Stimulated activated CD8-positive, alpha-beta memory T cell treated with anti-CD3 and anti-CD28 coated beads, Interleukin-7, amount 100 ng/mL, for 48 hours (primary cell): ENCODE measurements at regions not wholly inside any gene's neighbourhood (a gene's known extent, or its start where the extent isn't known, plus 50 kb on each side); places are given as distances from the start of the nearest gene placed in this dataset.

Source experiments
- DNase-seq, 2 donors: peaks; one replicate each; pipeline ENCODE4 v3.0.0-alpha.2; 2020; ENCODE audit warnings: low read depth in 1 of 2; ENCODE audit errors: extremely low read depth in 1 of 2

DNA sequence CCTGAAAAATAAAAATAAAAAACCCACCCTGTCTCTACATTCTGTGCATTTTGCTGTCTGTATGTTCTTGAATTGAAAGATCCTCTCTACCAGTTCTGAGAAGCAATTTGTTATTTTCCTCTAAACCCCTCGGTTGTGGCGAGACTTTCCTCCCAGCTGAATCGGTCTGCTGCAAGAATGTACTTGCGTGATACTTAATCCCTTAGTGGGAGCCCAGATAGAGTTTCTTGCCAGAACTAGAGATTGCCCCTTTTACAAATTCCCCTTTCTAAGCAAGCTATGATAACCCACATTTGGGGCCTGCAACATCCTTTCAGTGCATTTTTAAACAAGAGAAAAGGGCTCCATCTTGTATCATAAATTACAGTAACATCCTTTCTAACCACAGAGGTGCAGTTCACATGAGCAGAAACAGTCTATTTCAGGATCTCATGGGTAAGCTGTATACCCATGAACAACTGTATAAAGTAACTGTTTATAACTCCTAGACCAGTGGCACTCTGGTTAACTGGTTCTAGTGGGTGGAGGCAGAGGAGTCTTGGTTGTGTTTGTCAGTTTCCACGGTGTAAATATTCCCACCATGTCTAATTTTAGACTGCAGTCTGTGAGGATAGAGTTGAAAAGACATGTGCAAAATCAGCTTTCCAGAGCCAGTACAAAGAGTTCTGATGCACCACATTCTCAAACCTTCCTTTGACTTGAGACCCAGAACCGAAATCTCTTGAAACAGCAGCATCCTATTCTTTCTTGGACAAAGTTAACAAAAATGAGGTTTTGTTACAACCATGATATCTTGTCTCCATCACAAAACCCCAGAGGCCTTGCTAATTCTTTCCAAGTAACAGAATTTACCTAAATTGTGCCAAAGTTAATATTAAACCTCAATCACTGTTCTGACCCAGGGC lies 113.1 kb upstream of the ZNF217 start:
- no peak for DNase-seq

DNA sequence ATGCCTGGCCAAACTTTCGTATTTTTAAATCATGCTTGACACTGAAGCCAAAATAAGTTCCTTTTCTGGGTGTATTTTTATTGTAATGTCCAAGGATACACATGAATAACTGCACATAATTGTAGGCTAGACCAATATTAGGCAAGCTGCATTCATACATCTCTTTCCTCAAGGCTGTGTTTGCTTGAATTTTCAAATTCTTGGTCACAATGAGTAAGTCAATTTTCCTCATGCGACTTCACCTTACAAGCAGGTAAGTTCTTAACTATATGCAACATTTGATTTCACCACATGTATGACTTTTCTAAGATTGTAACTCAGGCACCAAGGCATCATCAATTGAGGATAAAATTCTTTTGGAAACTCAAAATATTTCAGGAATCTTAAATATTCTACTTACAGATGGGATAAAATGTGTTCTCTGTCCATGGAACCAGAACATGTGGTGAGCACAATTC lies 112.4 kb upstream of the ZNF217 start:
- DNase-seq: no peak

DNA sequence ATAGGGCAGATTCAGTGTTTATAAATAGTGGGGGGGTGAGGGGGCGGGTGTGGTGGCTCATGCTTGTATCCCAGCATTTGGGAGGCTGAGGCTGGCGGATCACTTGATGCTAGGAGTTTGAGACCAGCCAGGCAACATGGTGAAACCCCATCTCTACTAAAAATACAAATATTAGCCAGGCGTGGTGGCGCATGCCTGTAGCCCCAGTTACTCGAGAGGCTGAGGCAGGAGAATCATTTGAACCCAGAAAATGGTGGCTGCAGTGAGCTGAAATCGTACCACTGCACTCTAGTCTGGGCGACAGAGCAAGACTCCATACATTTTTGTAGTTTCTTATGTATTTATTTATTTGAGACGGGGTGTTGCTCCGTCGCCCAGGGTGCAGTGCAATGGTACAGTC lies 109.0 kb upstream of the ZNF217 start:
- no peak for DNase-seq

DNA sequence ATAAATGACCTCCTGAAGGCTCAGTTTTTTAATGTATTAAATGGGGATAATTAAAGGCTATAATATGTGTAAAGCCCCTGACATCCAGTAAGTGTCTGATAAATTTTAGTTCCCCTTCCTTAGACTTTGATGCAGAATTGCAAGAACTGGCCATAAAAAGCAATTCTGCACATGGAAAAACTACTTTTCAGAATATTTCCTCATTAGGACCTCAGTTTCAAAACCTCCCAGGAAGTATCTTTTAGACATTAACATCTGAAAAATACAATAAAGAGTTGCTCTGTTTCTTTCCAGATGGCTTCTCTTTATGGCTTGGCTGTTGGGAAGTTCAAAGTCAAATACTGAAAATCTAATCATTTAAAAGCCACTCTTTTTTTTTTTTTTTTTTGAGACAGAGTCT lies 106.3 kb upstream of the ZNF217 start:
- no peak for DNase-seq

DNA sequence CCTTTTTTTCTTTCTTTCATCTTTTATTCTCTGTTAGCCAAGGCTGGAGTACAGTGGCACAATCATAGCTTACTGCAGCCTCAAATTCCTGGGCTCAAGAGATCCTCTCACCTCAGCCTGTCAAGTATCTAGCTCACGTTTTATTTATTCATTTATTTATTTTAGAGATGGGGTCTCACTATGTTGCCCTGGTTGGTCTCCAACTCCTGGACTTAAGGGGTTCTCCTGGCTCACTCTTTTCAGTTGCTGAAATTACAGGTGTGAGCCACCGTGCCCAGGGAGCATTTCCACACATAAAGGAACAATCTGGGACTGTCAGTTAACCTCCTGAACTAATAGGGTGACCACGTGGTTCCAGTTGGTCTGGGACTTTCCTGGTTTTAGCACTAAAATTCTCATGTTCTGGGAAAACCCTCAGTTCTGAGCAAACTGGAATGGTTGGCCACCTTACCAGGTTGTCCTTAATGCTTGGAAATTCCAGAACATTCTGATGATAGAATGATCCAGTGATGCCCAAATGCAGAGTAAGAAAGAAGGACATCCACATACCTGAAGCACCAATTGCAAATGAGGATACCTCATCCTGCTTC lies 105.5 kb upstream of the ZNF217 start:
- DNase-seq: no peak

DNA sequence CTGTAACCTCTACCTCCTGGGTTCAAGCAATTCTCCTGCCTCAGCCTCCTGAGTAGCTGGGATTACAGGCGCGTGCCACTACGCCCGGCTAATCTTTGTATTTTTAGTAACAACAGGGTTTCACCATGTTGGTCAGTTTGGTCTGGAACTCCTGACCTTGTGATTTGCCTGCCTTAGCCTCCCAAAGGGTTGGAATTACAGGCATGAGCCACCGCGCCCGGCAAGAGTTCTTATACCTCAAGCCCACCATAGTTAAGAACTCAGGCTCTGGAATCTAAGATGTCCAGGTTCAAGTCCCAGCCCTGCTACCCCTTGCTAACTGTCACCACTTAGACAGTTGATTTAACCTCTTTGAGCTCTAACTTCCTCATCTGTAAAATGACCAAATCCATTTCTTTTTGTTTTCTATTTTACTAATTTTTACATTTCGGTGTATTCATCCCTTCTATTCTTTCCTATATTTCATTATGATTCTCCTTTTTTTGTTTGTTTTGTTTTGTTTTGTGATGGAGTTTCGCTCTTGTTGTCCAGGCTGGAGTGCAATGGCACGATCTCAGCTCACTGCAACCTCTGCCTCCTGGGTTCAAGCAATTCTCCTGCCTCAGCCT lies 104.8 kb upstream of the ZNF217 start:
- DNase-seq: no peak

DNA sequence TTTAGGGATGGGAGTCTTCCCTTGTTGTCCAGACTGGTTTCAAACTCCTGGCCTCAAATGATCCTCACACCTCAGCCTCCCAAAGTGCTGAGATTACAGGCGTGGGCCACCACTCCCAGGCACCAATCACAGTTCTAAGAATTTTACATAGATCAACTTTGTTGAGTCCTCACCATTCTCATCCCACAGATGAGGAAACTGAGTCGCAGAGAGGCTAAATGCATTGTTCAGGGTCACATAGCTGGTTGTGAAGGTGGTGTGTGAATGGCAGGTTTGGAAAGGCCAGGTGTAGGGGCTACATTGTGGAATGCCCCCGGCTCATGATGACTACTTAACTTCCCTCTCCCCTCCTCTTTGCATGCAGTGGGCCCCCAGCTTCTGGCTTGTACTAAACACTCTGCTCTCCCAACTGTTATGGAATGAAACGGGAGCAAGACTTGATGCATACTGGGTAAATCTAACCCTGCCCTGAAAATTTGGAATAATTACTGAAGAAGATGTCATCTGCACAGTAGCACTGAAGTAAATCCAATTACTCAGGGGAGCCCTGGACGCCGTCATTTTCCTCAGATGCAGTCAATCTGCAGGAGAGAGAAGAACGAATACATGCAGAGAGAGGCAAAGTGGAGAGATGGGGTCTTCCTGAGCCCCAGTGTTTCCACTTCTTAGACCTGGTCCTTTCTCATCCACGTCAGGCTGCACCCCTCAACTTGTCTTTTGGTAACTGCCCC lies 102.3 kb upstream of the ZNF217 start:
- no peak for DNase-seq

DNA sequence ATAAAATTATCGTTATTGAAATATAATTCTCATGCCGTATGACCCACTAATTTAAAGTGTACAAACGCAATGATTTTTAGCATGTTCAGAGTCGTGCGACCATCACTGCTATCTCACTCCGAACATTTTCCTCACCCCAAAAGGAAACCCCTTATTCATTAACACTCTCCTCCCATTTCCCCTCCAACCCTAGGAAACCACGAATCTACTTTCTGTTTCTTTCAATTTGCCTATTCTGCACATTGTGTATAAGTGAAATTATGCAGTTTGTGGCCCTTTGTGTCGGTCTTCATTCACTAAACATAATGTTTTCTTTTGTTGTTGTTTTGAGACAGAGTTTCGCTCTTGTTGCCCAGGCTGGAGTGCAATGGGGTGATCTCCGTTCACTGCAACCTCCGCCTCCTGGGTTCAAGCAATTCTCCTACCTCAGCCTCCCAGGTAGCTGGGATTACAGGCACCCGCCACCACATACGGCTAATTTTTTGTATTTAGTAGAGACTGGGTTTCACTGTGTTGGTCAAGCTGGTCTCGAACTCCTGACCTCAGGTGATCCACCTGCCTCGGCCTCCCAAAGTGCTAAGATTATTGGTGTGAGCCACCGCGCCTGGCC lies 99.7 kb upstream of the ZNF217 start:
- DNase-seq: no peak

DNA sequence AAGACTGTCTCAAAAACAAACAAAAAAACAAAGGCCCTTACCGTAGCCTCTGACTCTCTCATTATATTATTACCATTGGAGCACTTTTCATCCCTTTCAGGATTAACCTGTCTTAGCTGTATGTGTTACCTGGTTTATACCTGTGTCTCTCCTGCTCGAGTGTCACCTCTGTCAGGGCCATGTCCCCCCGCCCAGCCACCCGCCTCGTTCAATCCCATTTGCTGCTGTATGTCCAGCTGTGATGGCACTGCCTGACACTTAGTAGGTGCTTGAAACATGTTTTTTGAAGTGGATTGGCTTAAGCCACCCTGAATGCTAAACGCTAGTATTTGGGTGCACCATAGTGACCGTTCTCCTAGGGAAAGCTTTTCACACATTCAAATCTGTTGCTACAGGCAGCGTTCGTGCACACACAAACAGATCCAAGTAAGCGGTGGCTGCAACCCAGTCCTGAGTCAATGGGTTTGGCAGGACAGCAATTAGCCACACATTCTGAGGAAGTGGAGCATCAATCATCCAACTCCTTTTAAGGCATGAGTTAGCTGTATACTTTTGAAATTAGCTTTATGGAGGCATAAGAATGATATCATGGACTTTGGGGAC lies 98.9 kb upstream of the ZNF217 start:
- DNase-seq: no peak

DNA sequence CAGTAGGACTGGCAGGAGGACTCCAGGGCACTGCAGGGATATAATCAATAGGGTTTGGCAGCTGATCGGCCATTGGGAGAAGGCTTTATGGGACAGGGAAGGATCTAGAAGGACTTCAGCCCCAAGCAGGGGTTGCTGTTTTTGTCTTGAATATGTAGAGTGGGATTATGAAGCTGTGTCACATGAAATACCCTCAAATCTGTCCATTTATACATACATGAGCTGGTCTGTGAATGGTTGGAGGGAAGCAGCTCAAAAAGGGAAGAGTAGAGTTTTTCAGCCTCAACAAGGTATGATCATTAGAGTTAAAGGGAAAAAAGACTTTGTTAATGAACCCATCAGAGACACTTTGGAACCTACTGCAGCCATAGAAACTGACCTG lies 98.2 kb upstream of the ZNF217 start:
- DNase-seq: no peak

DNA sequence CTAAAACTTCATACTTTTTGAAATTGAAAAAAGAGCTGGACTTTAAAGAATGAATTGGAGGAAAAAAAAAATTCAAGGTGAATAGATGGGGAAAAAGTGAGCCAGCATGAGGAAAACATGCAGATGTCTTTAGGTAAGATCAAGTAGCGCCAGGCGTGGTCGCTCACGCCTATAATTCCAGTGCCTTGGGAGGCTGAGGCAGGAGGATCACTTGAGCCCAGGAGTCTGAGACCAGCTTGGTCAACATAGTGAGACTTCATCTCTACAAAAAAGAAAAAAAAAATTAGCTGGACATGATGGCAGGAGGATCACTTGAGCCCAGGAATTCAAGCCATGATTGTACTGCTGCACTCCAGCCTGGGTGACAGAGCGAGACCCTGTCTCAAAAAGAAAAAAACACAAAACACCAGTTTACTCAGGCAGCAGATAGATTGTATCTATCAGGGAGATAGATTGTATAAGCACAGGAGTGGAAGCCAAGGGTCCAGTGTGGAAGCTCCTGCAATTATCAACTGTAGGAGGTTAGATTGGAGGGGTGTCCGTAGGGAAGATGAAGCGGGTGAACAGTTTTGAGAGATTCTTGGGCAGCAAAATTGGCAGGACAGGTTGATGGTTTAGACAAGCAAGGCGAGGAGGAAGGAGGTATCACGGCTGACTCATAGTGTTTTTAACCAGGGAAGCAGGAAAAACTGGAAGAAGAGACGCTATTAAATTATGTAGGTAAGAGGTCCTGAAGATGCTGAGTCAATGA lies 97.6 kb upstream of the ZNF217 start:
- no peak for DNase-seq

DNA sequence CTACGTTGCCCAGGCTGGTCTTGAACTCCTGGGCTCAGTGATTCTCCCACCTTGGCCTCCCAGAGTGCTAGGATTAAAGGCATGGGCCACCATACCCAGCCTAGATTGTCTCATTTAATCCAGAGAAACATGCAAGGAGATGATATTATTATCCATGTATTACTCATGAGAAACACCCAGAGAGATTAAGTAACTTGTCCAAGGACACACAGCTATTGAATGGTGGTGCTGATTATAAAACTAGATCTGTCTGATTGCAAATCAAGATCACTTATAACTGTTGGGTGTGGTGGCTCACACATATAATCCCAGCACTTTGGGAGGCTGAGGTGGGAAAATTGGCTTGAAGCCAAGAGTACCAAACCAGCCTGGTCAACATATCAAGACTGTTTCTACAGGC lies 94.4 kb upstream of the ZNF217 start:
- no peak for DNase-seq

DNA sequence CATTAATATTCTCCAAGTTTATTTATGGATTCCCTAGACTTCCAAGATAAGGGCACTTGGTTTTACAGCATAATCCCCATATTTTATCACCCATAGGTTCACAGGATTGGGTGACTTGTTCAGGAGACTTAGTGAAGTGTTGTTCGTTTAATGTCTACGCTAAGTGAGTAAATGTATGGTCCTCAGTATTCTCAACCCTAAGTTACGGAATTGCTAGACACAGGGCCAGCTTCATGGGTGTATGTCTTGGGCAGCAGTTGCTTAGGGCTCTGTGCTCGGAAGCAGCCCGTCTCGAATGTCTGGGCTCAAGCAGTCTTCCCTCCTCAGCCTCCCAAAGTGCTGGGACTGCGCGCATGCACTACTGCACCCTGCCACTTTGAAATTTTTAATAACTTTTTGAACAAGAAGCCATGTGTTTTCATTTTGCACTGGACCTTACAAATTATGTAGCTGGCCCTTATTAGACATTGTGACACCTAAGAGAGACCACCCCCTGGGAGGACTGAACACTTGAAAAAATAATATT lies 91.5 kb upstream of the ZNF217 start:
- no peak for DNase-seq

DNA sequence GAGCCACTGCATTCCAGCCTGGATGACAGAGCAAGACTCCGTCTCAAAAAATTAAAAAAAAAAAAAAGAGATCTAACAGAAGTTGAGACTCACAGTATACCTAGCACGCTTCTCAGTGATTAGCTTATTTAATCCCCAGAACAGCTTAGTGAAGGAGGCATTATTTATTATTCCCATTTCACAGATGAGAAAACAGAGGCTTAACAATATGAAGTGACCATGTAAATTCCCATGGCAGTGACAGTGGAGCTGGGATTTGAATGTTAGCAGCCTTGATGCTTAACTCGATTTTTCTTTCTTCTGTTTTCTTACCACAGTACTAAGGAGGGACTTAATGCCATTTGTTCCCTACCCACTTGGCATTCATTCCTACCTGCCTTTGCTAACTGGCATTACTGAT lies 89.9 kb upstream of the ZNF217 start:
- DNase-seq: no peak

DNA sequence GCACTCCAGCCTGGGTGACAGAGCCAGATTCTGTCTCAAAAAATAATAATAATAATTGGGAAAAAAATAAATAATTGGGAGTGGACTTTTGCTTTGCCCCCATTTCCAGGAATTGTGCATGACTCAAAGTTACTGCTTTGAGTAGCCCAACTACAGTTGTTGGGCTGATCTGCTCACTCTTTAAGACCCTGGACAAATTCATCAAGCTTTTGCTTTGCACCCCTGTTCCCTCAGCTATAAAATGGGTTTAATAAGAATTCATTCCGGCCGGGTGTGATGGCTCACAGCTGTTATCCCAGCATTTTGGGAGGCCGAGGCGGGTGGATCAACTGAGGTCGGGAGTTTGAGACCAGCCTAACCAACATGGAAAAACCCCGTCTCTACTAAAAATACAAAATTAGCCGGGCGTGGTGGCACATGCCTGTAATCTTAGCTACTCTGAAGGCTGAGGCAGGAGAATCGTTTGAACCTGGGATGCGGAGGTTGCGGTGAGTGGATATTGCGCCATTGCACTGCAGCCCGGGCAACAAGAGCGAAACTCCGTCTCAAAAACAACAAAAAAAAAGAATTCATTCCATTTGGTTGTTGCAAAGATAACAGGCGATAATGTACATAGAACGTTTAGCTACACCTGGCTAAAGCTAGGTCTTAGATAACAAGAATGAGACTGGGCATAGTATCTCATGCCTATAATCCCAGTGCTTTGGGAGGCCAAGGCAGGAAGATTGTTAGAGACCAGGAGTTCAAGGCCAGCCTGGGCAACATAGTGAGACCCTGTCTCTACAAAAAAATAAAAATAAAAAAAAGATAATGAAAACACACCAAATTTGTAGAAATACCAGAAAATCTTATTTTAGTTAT lies 87.9 kb upstream of the ZNF217 start:
- no peak for DNase-seq

DNA sequence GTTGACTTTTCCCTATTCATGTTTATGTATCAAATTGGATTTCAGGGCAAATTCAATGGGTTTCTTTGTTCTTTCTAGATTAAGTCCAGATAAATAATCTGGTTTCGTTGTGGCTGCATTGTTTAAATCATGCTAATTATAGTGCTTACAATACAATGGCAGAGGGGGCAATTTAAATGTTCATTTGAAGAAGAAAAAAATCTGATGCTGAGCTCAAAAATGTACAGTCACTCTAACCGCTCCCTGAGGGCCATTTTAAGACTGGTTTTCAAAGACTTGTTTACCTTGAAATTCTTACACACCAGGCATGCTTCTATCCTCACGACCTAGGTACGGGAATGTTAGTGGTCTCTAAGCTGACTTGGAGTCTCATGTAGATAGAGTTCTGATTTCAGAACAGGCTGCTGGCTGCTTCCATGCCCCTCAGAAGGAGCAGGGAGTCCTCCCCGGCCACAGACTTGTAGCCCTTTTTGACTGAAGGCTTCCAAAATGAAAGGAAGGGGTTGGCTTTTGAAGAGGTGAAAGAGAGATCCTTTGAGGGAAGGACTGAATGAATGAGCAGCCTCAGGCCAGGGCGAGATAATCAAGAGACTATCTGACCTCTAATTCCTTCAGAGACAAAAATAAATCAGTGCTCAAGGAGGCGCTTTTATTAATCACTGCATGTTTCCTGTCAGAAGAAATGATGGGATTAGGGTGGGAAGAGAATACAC lies 86.1 kb upstream of the ZNF217 start:
- no peak for DNase-seq

DNA sequence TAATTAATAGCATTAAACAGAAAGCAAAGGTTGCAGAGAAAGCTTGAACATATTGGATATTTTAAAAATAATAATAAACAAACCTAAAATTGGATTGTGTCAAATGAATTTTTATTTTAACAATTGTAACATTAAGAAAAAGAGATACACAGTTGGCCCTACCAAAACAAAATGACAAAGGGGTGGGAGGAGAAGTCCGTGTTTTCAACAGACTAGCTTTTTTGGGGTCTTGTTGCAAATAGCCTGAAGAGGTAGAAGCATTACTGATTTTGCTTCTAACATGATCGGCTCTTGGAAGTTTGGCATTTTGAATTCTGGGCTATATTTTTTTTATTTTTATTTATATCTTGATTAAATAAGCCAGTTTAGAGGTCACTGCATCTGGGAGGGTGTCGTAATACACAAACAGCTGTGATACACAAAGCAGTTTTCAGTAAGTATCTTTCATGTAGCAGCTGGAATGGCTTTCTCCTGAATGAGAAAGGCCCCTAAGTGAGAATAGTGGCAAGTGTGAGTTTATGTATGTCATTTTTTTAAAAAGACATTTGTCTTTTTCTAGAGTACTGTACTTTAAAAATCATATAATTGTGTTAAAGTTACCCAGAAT lies 85.5 kb upstream of the ZNF217 start:
- DNase-seq: no peak
